GM23338 (cell line): ENCODE measurements at regions not wholly inside any gene's neighbourhood (a gene's known extent, or its start where the extent isn't known, plus 50 kb on each side); places are given as distances from the start of the nearest gene placed in this dataset.

Source experiments
- ATAC-seq: fragments of 200-7000 bp; cut with Tn5 transposase; 3 replicates; pipeline ENCODE4 v1.9.1; 2020
- DNase-seq: peaks from one replicate; pipeline ENCODE4 v3.0.0-alpha.2; 2015; ENCODE audit warnings: low spot score
- H2AFZ ChIP-seq: fragments of 200-600 bp; sonication (generic); 2 replicates; pipeline ENCODE4 v1.8.0; 2016; ENCODE audit warnings: antibody characterized with exemption, mild to moderate bottlenecking, moderate library complexity
- H3F3A ChIP-seq: fragments of 200-600 bp; sonication (generic); replicated peaks from 2 replicates; pipeline ENCODE4 v1.8.0; 2017; ENCODE audit warnings: antibody characterized with exemption, mixed run types, low read depth
- H3K27ac ChIP-seq: fragments of 200-600 bp; sonication (generic); 2 replicates; pipeline ENCODE4 v1.6.1; 2016; ENCODE audit warnings: low read depth
- H3K27me3 ChIP-seq: fragments of 200-600 bp; sonication (generic); 2 replicates; pipeline ENCODE4 v1.8.0; 2016; ENCODE audit warnings: mild to moderate bottlenecking, mixed run types, moderate library complexity; ENCODE audit not compliant: insufficient read depth
- H3K36me3 ChIP-seq: fragments of 200-600 bp; sonication (generic); 2 replicates; pipeline ENCODE4 v1.8.0; 2016; ENCODE audit warnings: mild to moderate bottlenecking; ENCODE audit not compliant: insufficient read depth
- H3K4me1 ChIP-seq: fragments of 200-600 bp; sonication (generic); 2 replicates; pipeline ENCODE4 v1.8.0; 2016; ENCODE audit warnings: mild to moderate bottlenecking, moderate library complexity; ENCODE audit not compliant: insufficient read depth
- H3K4me2 ChIP-seq: fragments of 200-600 bp; sonication (generic); 2 replicates; pipeline ENCODE4 v1.7.1; 2017; ENCODE audit warnings: mixed run types
- H3K4me3 ChIP-seq: fragments of 200-600 bp; sonication (generic); 2 replicates; pipeline ENCODE4 v1.6.1; 2016; ENCODE audit warnings: mixed run types
- H3K79me2 ChIP-seq: fragments of 200-600 bp; sonication (generic); replicated peaks from 2 replicates; pipeline ENCODE4 v1.8.0; 2017; ENCODE audit warnings: mild to moderate bottlenecking; ENCODE audit not compliant: insufficient read depth
- H3K9me2 ChIP-seq: fragments of 200-600 bp; sonication (generic); 2 replicates; pipeline ENCODE4 v1.8.0; 2017; ENCODE audit not compliant: insufficient read depth
- H4K20me1 ChIP-seq: fragments of 200-600 bp; sonication (generic); replicated peaks from 2 replicates; pipeline ENCODE4 v1.8.0; 2017; ENCODE audit warnings: mild to moderate bottlenecking; ENCODE audit not compliant: insufficient read depth
- H3K27ac Mint-ChIP-seq: 2 replicates; pipeline ENCODE4 v1.8.0; 2020; ENCODE audit warnings: inconsistent platforms, mild to moderate bottlenecking, moderate library complexity, mixed read lengths
- H3K27me3 Mint-ChIP-seq: 3 replicates; pipeline ENCODE4 v1.8.0; 2022; ENCODE audit warnings: low read depth, mild to moderate bottlenecking, moderate library complexity, mixed read lengths, inconsistent platforms; ENCODE audit not compliant: insufficient read depth, poor library complexity
- H3K36me3 Mint-ChIP-seq: 3 replicates; pipeline ENCODE4 v1.8.0; 2021; ENCODE audit warnings: low read depth, mild to moderate bottlenecking, inconsistent platforms, moderate library complexity, mixed read lengths
- H3K4me1 Mint-ChIP-seq: 3 replicates; pipeline ENCODE4 v1.8.0; 2020; ENCODE audit warnings: mild to moderate bottlenecking, inconsistent platforms, mixed read lengths
- H3K4me3 Mint-ChIP-seq: 3 replicates; pipeline ENCODE4 v1.8.0; 2021; ENCODE audit warnings: moderate library complexity, mild to moderate bottlenecking, inconsistent platforms, mixed read lengths
- H3K9me3 Mint-ChIP-seq: 3 replicates; pipeline ENCODE4 v1.8.0; 2020; ENCODE audit warnings: moderate library complexity, mild to moderate bottlenecking, inconsistent platforms, mixed read lengths
- CREB1 ChIP-seq: fragments of 250-450 bp; sonication (Bioruptor Pico); IDR thresholded peaks from 2 replicates; pipeline ENCODE4 v1.5.0; 2020; ENCODE audit warnings: low read depth, mild to moderate bottlenecking, moderate library complexity
- JUNB ChIP-seq: IDR thresholded peaks from one replicate; pipeline ENCODE4 v1.6.1; 2016; ENCODE audit warnings: antibody characterized with exemption; ENCODE audit not compliant: unreplicated experiment
- POLR2AphosphoS5 ChIP-seq: IDR thresholded peaks from 2 replicates; pipeline ENCODE4 v1.6.1; 2016; ENCODE audit warnings: antibody characterized with exemption, low read depth
- STAT1 ChIP-seq: IDR thresholded peaks from one replicate; pipeline ENCODE4 v1.6.1; 2016; ENCODE audit warnings: antibody characterized with exemption; ENCODE audit not compliant: unreplicated experiment
- TF ChIP-seq, protein P1 (sequence below): fragments of 250-450 bp; sonication (Bioruptor Pico); IDR thresholded peaks from 2 replicates; pipeline ENCODE4 v1.5.0; 2020; ENCODE audit warnings: mild to moderate bottlenecking, moderate library complexity
- TF ChIP-seq, protein P2 (sequence below), 2 experiments: fragments of 200-600 bp in 1 of 2; sonication (generic) in 1 of 2; conservative IDR thresholded peaks; 2 replicates each; pipeline versions ENCODE4 v1.5.1 to v1.6.1; 2016 to 2017; ENCODE audit warnings: antibody characterized with exemption in 2 of 2, low read depth in 2 of 2, mild to moderate bottlenecking in 2 of 2, moderate library complexity in 1 of 2
- TF ChIP-seq, protein P3 (sequence below): IDR thresholded peaks from 2 replicates; pipeline ENCODE4 v1.6.1; 2016; ENCODE audit warnings: antibody characterized with exemption
- TF ChIP-seq, protein P4 (sequence below): IDR thresholded peaks from one replicate; pipeline ENCODE4 v1.6.1; 2018; ENCODE audit warnings: antibody characterized with exemption; ENCODE audit not compliant: unreplicated experiment

DNA sequence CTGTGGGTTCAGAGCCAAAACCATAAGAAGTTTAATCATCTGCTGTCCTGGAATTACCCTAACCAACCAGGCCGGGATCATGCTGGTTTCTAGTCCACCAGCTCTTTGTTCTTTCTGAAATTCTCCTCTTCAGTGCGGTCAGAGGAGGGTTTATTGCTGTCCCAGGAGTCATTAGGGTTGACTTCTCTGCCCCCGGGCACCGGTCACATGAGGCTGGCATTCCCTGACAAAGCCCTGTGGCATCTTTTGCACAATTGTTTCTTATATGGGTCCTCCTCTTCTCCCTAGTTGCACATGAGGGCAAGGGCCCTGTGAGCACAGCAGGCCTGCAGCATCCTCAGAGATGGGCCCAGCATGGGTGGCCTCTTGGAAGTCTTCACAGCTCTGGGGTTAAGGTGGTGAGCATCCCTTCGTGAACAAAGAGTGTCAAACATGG, 243.9 kb downstream of the IRF8 start (continued):
- TF ChIP-seq, protein P1, sequence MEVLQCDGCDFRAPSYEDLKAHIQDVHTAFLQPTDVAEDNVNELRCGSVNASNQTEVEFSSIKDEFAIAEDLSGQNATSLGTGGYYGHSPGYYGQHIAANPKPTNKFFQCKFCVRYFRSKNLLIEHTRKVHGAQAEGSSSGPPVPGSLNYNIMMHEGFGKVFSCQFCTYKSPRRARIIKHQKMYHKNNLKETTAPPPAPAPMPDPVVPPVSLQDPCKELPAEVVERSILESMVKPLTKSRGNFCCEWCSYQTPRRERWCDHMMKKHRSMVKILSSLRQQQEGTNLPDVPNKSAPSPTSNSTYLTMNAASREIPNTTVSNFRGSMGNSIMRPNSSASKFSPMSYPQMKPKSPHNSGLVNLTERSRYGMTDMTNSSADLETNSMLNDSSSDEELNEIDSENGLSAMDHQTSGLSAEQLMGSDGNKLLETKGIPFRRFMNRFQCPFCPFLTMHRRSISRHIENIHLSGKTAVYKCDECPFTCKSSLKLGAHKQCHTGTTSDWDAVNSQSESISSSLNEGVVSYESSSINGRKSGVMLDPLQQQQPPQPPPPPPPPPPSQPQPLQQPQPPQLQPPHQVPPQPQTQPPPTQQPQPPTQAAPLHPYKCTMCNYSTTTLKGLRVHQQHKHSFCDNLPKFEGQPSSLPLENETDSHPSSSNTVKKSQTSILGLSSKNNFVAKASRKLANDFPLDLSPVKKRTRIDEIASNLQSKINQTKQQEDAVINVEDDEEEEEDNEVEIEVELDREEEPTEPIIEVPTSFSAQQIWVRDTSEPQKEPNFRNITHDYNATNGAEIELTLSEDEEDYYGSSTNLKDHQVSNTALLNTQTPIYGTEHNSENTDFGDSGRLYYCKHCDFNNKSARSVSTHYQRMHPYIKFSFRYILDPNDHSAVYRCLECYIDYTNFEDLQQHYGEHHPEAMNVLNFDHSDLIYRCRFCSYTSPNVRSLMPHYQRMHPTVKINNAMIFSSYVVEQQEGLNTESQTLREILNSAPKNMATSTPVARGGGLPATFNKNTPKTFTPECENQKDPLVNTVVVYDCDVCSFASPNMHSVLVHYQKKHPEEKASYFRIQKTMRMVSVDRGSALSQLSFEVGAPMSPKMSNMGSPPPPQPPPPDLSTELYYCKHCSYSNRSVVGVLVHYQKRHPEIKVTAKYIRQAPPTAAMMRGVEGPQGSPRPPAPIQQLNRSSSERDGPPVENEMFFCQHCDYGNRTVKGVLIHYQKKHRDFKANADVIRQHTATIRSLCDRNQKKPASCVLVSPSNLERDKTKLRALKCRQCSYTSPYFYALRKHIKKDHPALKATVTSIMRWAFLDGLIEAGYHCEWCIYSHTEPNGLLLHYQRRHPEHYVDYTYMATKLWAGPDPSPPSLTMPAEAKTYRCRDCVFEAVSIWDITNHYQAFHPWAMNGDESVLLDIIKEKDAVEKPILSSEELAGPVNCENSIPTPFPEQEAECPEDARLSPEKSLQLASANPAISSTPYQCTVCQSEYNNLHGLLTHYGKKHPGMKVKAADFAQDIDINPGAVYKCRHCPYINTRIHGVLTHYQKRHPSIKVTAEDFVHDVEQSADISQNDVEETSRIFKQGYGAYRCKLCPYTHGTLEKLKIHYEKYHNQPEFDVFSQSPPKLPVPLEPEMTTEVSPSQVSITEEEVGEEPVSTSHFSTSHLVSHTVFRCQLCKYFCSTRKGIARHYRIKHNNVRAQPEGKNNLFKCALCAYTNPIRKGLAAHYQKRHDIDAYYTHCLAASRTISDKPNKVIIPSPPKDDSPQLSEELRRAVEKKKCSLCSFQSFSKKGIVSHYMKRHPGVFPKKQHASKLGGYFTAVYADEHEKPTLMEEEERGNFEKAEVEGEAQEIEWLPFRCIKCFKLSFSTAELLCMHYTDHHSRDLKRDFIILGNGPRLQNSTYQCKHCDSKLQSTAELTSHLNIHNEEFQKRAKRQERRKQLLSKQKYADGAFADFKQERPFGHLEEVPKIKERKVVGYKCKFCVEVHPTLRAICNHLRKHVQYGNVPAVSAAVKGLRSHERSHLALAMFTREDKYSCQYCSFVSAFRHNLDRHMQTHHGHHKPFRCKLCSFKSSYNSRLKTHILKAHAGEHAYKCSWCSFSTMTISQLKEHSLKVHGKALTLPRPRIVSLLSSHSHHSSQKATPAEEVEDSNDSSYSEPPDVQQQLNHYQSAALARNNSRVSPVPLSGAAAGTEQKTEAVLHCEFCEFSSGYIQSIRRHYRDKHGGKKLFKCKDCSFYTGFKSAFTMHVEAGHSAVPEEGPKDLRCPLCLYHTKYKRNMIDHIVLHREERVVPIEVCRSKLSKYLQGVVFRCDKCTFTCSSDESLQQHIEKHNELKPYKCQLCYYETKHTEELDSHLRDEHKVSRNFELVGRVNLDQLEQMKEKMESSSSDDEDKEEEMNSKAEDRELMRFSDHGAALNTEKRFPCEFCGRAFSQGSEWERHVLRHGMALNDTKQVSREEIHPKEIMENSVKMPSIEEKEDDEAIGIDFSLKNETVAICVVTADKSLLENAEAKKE: no peak
- no peak for TF ChIP-seq CREB1

DNA sequence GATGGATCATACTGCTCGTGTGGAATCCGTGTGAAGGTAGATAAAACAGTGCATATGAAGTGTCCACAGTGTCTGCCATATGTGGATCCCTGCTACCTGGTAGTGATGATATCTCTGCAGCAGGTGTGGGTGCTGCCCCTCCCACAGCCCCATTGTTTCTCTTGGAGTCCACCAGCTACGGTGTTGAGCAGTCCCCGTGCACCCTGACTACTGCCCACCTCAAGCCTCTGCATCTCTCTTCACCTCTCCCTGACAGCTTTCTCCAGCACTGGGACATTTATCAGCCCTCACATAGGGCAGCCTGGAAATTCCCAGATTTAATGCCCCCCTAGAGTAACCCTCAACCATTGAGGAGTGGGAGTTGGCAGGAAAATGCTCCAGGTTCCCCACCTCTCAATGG, 244.7 kb downstream of the IRF8 start:
- ATAC-seq: no peak
- H3K27ac Mint-ChIP-seq: no peak overlapping the region
- Histone ChIP-seq H3K4me1 (no peaks in the 10 kb centered on the region), H3K36me3 (no peaks in the 10 kb centered on the region), H3K27me3 (no peaks in the 10 kb centered on the region), H2AFZ (no peak overlapping the region), H3K4me2 (no peak overlapping the region), H4K20me1 (no peaks in the 10 kb centered on the region), H3F3A (no peaks in the 10 kb centered on the region), H3K9me2 (no peaks in the 10 kb centered on the region), H3K79me2 (no peaks in the 10 kb centered on the region), H3K27ac (no peak overlapping the region), H3K4me3 (no peak overlapping the region)
- H3K4me1 Mint-ChIP-seq: no peaks in the 10 kb centered on the region
- TF ChIP-seq STAT1 (no peak), POLR2AphosphoS5 (no peak), JUNB (no peak)
- TF ChIP-seq, protein P2, sequence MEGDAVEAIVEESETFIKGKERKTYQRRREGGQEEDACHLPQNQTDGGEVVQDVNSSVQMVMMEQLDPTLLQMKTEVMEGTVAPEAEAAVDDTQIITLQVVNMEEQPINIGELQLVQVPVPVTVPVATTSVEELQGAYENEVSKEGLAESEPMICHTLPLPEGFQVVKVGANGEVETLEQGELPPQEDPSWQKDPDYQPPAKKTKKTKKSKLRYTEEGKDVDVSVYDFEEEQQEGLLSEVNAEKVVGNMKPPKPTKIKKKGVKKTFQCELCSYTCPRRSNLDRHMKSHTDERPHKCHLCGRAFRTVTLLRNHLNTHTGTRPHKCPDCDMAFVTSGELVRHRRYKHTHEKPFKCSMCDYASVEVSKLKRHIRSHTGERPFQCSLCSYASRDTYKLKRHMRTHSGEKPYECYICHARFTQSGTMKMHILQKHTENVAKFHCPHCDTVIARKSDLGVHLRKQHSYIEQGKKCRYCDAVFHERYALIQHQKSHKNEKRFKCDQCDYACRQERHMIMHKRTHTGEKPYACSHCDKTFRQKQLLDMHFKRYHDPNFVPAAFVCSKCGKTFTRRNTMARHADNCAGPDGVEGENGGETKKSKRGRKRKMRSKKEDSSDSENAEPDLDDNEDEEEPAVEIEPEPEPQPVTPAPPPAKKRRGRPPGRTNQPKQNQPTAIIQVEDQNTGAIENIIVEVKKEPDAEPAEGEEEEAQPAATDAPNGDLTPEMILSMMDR (conservative IDR thresholded peaks at IDR 0.05; ENCODE audit: low read depth in 2 of 2): no peak
- TF ChIP-seq, protein P3, sequence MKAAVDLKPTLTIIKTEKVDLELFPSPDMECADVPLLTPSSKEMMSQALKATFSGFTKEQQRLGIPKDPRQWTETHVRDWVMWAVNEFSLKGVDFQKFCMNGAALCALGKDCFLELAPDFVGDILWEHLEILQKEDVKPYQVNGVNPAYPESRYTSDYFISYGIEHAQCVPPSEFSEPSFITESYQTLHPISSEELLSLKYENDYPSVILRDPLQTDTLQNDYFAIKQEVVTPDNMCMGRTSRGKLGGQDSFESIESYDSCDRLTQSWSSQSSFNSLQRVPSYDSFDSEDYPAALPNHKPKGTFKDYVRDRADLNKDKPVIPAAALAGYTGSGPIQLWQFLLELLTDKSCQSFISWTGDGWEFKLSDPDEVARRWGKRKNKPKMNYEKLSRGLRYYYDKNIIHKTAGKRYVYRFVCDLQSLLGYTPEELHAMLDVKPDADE: no peak
- TF ChIP-seq, protein P4, sequence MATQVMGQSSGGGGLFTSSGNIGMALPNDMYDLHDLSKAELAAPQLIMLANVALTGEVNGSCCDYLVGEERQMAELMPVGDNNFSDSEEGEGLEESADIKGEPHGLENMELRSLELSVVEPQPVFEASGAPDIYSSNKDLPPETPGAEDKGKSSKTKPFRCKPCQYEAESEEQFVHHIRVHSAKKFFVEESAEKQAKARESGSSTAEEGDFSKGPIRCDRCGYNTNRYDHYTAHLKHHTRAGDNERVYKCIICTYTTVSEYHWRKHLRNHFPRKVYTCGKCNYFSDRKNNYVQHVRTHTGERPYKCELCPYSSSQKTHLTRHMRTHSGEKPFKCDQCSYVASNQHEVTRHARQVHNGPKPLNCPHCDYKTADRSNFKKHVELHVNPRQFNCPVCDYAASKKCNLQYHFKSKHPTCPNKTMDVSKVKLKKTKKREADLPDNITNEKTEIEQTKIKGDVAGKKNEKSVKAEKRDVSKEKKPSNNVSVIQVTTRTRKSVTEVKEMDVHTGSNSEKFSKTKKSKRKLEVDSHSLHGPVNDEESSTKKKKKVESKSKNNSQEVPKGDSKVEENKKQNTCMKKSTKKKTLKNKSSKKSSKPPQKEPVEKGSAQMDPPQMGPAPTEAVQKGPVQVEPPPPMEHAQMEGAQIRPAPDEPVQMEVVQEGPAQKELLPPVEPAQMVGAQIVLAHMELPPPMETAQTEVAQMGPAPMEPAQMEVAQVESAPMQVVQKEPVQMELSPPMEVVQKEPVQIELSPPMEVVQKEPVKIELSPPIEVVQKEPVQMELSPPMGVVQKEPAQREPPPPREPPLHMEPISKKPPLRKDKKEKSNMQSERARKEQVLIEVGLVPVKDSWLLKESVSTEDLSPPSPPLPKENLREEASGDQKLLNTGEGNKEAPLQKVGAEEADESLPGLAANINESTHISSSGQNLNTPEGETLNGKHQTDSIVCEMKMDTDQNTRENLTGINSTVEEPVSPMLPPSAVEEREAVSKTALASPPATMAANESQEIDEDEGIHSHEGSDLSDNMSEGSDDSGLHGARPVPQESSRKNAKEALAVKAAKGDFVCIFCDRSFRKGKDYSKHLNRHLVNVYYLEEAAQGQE: no peak
- H3K9me3 Mint-ChIP-seq: no peaks in the 10 kb centered on the region
- H3K27me3 Mint-ChIP-seq: peaks cover 1% of the 10 kb centered on the region
- DNase-seq: no peak
- no peak overlapping the region for H3K4me3 Mint-ChIP-seq
- H3K36me3 Mint-ChIP-seq: no peaks in the 10 kb centered on the region
